ENCODE measurements at regions not wholly inside any gene's neighbourhood (a gene's known extent, or its start where the extent isn't known, plus 50 kb on each side); places are given as distances from the start of the nearest gene placed in this dataset.
"Not testable (repeated sequence)": the region's sequence is repeated elsewhere in the genome, so short reads cannot be mapped to it uniquely, and the experiment has no call there.

DNA sequence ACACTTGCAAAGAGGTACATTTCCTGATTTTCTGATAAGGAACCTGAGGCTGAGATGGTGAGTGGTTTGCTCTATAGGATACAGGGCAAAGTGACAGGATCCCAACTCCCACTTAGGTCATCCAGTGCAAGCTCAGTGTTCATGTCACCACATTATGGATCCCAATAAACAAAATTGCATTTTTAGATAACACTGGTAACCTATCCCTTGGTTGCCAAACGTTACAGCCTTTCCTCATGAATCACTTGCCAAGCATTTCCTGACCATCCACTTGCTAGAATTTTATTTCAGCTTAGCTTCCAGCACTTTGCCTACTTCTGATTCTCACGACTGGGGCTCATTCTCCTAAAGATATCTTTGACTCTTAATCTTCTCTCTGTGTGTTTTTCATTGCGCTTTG, 131.4 kb upstream of the ODAD2 start:
- no peak for DNase-seq

DNA sequence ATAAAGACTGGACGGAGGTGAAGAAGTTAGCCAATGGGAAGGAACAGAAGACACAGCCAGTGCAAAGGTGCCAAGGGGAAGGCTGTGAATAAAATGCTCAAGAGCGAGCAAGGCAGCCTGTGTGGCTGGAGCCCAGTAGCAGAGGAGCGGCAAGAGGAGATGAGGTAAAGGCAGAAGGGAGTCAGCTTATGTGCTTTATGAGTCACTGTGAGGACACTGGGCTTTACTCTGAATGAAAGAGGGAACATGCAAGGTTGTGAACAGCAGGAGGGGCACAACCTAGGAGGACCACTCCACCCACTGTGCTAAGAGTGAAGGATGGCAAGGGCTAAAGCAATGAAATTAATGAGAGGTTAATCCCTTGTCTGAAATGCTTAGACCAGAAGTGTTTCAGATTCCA, 129.0 kb upstream of the ODAD2 start:
- no peak for DNase-seq

DNA sequence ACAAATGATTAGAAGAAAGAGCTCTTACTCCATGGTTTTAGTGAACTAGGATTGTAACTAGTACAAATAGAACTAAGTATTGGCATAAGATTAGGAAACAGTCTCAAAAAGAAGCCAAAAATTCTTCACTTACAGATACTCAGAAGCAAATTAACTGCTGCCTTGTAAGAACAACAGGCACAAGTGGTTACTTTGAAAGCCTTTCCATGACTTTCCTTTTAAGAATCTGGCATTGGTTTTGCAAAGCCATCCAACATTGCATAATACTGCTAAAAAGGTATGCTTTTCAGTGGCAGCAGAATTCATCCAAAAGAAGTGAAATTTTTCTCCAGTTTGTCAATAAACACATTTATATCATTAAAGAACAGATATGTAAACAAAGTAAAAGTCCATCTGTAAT, 126.8 kb upstream of the ODAD2 start:
- DNase-seq, result no peak

DNA sequence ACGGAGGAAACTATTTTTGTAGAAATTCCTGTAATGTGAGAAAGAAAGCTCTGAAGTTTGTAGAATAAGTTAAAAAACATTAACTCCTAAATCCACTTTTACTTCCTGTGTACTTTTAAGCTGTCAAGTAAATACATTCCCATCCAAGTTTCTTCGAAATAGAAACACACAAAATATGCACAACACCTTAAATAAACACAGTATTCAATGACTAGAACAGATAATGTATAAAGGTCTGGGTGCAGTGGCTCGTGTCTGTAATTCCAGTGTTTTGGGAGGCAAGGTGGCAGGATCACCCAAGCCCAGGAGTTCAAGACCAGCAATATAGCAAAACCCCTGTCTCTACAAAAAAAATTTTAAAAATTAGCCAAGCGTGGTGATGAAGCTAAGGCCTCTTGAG, 121.9 kb upstream of the ODAD2 start:
- DNase-seq, result no peak

DNA sequence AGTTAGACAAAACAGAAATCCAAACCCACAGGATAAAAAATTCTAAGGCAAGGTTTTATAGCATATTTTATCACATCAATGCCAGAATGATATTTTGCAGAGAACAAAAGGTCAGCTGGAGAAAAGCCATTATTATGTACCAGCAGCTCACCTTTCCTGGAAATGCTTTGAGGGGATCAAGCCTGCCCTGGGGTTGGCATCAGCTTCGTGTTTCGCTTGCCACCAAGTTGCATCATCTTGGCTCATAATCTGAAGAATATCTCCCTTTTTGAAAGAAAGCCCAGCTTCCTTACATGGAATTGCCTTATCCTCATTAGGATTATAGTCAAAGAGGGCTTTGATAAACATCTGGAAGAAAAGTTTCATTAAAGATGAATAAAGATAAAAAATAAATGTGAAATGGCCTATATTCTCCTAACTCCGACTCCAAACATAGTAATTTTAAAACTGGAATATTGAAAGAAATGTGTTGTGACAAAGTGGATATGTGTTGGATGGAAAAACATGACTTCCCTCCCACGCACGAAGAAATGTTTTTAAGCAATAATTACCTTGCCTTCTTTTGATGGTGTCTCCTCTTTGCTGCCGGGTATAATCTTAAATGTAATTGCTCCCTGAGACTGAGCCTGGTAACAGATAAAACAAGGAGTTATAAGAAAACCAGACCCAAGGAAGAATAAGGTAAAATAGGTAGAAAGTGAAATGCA, 121.3 kb upstream of the ODAD2 start:
- DNase-seq, result no peak

DNA sequence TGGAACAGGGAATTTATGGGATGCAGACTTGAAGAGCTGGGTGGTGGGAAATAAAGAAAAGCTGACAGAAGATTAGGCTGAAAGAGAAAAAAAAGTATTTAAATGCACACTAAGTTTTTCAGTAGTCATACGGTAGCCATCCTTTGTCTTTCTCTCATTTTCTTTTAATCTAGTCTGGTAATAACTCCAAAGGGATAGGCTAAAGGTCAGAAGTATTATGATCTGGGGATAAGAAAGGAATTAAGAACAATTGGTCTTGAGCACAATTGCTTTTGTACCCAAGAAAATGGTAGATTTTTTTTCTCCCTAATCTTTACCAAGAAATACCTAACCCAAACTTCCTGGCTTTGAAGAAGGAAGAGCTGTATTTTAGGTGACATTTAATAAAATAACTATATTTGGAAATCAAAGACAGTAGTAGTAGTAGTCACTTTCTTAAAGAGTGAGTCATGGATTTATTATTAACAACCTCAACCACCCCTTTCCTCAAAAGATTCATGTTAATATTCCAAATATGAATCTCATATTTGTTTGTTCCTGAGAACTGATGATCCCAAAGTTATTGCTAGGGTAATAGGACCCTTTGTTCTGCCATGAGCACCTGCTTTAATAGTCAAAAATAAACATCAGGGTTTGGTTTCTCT, 120.2 kb upstream of the ODAD2 start:
- no peak for DNase-seq

DNA sequence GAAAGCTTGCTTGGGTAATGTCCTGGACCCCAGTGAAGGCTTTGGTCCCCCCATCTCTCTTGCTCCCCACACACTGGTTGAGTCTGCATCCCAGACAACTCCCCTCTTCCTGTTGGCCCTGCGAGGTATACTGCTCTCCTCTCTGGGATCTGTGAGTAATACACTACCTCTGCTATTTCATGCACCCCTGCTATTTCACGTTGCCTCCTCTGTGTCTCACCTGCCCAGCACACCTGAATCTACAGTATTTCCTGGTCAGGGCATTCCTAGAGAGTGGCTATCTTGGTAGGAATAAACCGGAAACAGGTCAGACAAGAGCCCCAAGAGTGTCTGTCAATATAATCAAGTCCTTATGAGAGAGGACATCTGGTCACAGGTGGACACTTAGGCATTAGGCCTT, 114.3 kb upstream of the ODAD2 start:
- DNase-seq, result no peak

DNA sequence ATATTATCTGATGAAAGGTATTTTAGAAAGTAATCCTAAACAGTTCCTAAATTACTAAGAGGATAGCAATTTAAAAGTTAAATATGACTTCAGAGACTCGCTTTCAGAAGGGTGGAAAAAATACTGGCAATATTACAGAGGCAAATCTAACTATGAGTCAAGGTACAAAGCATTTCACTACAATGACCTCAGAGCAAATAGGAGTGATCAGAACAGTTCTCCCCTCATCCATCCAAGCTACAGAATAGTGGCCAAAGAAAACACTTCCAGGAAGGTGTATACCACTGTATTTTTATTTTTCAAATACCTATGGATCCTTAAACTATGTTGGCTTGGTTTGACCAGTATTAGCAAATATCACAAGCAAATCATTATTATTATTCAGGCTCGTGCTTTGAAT, 112.8 kb upstream of the ODAD2 start:
- DNase-seq, result no peak

DNA sequence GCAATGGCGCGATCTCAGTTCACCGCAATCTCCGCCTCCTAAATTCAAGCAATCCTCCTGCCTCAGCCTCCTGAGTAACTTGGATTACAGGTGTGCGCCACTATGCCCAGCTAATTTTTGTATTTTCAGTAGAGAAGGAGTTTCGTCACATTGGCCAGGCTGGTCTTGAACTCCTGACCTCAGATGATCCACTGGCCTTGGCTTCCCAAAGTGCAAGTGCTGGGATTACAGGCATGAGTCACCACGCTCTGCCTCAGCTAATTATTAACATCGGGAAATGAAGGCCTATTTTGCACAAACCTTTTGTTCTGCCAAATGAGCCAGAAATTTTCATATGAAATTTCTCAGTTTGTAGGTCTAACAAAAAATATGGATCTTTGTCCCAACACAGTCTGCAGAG, 106.7 kb upstream of the ODAD2 start:
- no peak for DNase-seq

DNA sequence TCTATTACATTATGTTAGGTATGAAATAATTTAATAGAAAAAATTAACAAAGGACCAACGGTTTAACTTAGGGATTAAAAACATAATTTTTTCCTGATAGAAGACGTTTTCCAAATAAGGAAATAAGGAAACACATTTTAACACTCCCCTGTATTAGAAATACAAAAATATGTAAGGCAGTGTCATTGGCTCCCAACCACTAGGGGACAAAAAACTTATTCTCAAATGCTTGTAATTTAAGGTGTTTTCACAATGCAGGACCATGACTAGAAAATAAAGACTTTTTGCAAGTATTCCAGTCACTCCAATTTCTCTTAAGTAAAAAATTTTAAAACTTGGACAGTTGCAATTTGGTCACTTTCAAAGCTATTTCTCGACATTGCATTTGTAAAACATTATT, 98.8 kb upstream of the ODAD2 start:
- no peak for DNase-seq

DNA sequence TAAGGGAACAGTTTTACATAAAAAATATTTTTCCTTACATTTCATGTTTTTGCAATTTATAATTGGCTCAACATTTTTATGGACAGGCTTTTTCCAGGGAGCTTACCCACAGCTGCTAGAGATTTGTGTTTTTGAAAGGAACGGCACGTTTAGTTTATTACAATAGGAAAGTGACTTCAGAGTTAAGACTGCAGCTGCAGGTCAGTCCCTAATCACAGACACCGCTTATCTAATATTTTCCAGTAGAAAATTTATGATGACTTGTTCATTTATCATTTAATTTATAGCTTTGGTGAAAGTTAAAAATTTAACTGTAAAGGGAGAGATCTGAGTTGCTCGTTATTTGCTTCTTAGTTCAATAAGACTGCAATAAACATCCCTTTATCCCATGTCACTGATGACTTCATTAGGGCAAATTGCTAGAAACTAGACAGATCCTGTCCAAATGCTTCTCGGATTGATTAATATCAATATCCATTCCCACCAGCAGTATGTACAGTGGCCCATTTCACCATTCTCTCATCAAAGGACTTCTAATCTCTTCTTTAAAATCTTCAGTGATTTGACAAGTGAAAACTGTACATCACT, 97.0 kb upstream of the ODAD2 start:
- DNase-seq, result no peak

DNA sequence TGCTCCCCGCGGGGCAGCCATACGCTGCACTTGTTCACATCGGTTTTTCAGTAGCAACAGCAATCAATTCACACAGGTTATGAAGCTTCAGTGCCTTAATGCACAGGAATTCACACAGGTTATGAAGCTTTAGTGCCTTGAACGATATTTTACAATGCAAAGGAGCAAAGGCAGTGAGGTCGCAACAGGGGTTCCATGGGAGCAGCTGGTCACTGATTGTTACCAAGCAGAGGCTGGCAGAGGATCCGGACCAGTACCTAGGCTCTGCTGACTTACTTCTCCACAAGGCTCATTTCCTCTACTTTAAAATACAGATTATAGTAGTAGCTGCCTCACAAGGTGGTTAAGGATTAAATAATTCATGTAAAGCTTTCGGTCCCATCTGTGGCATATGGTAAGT, 95.2 kb upstream of the ODAD2 start:
- no peak for DNase-seq

DNA sequence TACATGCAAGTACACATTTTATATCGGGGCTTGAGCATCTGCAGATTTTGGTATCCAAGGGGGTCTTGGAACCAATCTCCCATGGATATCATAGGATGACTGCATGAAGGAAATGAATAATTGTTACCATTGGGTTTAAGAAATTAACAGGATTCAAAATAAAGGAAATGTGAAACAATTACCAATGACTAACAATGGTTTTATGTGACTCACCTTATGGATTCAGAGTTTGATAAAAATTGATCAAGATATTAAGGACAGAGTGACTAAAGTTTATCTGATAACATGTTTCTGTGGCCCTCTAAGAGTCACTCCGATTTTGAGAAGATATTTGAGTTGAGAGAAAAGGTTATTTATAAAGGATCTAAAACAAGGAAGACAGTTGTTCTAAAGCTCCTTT, 93.0 kb upstream of the ODAD2 start:
- DNase-seq, result no peak

DNA sequence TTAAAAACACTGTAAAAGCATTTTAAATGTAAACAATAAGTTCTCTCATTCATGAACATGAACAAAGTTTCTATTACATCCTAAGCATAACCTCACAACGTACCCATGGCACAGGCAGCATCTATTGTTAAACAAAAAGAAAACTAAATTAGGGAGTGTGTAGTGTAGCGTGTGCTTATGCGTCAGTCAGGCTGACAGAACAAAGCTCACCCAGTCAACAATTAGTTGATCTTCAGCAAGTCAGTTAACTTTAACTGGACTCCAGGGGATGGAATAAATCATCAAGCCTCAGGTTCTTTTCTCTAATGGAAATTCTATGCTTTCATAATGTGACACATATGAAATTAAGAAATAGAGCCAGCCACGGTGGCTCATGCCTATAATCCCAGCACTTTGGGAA, 91.6 kb upstream of the ODAD2 start:
- no peak for DNase-seq

DNA sequence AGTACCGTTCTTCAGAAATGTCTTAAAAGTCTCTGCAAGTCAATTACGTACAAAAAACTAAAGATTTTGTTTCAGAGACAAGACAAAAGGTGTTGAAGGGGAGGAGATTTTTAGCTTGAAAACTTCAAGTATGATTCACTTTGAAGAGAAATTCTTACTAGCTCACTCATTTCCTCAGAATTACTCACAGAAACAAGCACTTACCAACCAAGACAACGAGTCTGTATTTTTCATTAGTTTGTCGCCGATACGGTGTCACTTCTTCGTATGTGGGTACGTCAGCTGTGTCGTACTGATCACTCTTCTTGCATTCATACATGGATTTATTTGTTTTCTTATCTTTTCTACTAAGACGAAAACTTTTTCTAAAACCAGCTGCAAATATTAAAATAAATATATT, 90.6 kb upstream of the ODAD2 start:
- DNase-seq, result no peak

DNA sequence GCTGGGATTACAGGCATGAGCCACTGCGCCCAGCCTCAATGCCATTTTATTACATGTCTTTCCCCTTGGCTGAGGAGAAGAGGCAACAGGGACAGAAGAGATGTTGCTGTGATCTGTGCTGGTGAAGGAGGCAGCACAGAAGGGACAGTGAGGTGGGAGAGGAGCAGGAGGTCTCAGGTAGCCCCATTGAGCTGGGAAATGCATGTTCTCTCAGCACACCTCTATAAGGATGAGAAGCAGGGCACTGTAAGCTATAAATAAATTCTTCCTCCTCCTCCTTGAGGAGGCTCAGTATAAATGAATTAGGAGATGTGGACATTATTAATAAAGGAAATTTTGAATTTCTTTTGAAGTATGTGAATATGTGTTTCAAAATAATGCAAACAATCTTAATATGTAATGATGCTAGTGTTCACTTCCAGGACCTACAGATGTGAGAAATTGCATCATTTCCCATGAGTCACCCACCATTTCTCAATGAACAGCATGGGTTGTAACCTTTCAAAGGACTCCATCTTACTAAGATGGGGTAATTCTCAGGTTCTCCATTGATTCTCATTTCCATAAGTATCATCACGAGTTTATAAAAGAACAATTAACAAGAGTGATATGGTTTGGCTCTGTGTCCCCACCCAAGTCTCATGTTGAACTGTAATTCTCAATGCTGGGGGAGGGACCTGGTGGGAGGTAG, 88.9 kb upstream of the ODAD2 start:
- DNase-seq, result no peak

DNA sequence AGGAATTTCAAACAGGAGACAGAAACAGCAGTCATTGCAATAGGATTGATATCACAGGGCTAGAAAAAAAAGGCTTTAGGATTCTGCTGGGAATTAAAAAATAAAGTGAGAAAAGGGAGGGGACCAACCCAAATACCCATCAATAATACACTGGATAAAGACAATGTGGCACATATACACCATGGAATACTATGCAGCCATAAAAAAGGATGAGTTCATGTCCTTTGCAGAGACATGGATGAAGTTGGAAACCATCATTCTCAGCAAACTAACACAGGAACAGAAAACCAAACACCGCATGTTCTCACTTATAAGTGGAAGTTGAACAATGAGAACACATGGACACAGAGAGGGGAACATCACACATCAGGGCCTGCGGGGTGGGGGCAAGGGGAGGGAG, 86.9 kb upstream of the ODAD2 start:
- DNase-seq, result not testable (repeated sequence)

DNA sequence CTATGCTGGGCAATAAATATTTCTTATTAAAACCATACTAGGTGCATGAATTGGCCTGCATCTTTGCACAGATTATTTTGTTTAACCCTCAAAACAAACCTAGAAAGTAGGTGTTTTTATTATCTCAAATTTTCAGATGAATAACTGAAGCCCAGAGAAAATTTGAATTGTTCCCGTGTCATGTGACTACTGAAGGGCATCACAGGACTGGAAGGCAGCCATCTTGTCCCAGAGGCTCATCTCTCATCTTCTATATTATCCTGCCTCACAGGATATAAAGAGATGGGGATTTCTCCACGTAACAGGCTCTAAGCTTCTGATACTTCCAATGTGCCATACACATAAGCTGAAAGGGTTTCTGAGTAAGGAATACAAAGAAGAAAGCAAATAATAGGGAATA, 84.0 kb upstream of the ODAD2 start:
- DNase-seq, result no peak

DNA sequence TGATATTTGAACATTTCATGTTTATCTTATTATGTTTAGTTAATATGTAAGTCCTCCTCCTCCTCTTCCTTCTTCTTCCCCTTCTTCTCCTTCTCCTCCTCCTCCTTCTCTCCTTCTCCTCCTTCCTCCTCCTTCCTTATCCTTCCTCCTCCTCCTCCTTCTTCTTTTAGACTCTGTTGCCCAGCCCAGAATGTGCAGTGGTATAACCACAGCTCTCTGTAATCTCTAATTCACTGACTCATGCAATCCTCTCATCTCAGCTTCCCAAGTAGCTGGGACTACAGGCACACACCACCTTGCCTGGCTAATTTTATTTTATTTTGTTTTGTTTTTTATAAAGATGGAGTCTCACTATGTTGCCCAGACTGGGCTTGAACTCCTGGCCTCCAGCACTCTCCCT, 83.4 kb upstream of the ODAD2 start:
- DNase-seq, result no peak

DNA sequence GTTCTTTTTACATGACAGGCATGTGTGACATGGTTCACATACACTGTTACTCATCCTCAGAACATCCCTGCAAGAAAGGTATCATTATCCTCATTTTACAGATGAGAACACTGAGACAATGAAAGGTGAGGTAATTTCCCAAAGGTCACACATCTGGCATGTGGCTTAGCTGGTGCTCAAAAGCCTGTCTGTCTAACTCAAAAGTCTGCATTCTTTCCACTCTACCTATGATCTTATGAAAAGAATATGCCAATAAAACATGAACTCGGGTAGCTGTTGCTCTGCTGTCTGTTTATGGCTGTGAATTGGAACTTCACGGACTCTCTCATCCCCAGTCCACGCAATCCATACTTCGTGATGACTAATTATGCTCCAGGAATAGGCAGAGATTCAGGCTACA, 79.0 kb upstream of the ODAD2 start:
- DNase-seq, result no peak

DNA sequence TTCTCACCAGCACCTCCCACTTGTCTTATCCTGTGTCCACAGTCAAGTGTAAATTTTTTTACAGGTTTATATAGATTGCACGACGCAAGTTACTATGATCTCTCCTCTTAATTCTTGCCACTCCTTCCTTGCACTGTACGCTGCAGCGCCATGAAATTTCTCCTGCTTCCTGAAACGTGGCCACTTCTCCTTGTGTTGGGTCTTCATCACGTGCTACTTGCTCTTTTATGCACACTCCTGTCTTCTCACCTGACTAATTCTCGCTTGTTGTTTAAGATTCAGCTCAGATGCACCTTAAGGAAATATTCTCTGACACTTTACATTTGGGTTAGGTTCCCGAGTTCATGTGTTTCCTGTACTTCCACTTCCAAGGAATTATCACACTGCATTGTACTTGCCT, 76.5 kb upstream of the ODAD2 start:
- DNase-seq, result no peak

DNA sequence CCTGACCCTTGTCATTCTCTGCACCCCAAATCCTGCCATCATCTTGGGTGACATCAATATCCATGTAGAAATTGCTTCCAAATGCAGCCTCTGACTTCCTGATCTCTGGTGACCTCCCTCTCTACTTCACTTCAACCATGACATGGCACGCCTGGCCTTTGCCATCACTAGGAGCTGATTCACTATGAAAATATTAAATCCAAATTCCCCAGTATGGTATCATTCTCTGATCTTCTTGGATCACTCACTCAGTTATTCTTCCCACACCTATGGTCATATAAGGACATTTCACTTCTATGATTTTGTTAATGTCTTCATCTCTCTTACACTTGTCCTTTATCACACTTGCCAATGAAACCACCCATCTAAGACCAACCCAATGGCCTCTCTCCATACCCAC, 73.7 kb upstream of the ODAD2 start:
- DNase-seq, result no peak

DNA sequence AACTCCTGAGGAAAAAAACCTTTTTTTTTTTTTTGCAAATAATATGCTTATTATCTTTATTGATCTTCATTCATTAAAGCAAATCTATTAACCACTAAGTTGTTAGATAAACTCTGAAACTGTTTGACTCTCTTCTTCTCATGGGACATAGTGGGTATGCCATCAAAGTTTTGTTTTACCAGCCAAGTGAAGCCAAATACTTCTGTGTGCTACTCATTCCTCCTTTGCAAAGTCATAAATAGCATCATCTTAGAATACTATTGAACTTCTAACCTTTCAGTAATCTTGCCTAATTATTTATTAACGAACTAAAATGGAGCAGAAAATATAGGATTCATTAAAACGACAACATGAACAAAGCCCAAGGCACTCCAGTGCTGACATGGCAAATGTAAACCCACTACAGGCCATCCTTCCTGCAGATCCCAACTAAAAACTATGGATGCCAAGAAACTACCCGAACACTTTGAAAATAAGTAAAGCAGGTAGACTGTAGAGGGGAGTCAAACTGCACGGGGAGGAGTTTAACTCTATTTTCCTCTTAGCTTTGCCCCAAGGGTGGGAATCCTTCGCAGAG, 61.2 kb upstream of the ODAD2 start:
- no peak for DNase-seq

DNA sequence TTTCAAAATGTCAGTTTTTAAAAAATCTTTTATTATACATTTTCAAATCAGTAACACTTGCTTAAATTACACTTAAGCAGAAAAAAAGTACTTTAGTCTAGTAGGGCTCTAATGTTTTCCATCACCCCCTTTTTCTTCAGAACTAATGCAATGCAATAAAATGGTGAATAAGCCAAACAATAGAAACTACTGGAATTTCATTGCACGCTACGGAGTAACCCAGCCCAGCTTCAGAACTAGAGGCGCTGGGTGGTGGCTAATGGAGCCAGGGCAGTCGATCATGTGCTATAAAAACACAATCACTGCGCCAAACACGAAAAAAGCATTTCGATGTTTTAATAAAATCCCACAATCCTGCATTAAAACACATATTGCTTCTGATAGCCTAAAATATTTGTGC, 59.9 kb upstream of the ODAD2 start:
- DNase-seq, result no peak

Data from activated CD8-positive, alpha-beta memory T cell treated with anti-CD3 and anti-CD28 coated beads for 24 hours (primary cell).